ENCODE measurements at regions not wholly inside any gene's neighbourhood (a gene's known extent, or its start where the extent isn't known, plus 50 kb on each side); places are given as distances from the start of the nearest gene placed in this dataset.
"Not testable (repeated sequence)": the region's sequence is repeated elsewhere in the genome, so short reads cannot be mapped to it uniquely, and the experiment has no call there.

DNA sequence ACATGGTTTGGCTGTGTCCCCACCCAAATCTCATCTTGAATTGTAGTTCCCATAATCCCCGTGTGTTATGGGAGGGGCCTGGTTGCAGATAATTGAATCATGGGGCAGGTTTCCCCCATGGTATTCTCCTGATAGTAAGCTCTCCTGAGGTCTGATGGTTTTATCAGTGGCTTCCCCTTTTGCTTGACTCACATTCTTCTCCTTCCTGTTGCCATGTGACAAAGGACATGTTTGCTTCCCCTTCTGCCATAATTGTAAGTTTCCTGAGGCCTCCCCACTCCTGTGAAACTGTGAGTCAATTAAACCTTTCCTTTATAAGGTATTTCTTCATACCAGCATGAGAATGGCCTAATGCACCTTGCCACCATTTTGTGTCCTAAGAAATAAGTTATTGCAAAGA lies 415.0 kb downstream of the COL11A1 start:
- intact Hi-C loops (cut with DNase I) = loop anchor here in 1 of 2 donors (2.0 kb wide), 1 partner anchor 57 kb away; no protein-coding TSS in a partner anchor
- DNase-seq (ENCODE audit: low spot score) = no peak

DNA sequence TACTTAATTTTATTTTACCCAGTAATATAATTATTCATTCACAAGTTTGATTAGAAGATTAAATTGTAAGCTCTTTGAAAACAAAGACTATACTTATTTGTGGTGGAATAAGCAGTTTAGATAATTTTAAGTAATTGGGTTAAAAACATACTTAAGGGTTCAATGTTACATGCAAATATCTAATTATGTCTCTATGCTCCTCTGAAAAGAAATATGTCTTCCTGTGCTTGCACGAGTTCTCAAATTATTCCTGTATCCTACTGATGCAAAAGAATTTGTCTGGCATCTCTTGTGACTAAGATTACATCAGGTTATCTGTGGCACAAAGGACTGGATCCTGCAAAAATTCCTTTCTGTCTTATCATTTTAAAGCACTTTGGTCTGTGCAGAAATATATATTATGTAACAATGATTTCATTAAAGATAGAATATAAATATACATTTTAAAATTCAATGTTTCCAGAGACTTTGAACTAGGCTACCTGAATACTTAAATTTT lies 416.7 kb downstream of the COL11A1 start:
- intact Hi-C loops (cut with DNase I) = loop anchor here in 1 of 2 donors (2.0 kb wide), 1 partner anchor 55 kb away; no protein-coding TSS in a partner anchor
- no peak for DNase-seq (ENCODE audit: low spot score)

DNA sequence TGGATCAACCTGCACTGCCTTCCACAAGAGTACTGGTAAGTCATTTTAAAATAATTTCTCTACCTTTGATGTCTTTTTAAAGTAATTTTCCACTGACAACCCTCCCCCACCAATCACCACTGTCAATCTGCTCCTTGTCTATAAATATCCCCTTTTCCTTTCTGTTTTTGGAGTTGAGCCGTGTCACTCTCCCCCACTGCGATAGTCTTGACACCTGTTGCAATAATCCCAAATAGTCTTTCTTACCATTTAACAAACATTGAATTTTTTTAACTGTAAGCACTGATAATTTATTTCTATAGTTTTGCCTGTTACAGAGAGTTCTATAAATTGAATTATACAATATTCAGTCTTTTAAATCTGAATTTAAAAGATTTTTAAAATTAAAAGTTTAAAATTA lies 420.9 kb downstream of the COL11A1 start:
- intact Hi-C loops (cut with DNase I) = no loop called here
- DNase-seq (ENCODE audit: low spot score) = no peak

DNA sequence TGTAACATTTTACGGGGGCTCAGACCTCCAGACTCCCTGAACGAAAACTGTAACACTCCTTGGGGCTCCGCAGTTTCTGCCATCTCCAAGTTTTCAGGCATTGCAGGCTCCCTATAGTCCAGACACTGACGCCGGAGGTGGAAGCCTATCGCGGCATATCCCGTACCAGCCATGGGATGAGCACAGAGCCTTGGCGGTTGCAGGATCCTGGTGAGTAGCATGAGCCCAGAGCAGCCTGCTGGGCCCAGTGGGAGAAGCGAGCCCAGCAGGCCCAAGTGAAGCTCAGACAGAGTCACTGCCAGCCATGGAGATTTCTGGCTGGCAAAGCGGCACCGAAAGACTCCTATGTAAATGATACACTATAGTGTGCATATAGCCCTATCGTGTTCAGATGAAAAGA lies 446.8 kb downstream of the COL11A1 start:
- intact Hi-C loops (cut with DNase I) = no loop called here

DNA sequence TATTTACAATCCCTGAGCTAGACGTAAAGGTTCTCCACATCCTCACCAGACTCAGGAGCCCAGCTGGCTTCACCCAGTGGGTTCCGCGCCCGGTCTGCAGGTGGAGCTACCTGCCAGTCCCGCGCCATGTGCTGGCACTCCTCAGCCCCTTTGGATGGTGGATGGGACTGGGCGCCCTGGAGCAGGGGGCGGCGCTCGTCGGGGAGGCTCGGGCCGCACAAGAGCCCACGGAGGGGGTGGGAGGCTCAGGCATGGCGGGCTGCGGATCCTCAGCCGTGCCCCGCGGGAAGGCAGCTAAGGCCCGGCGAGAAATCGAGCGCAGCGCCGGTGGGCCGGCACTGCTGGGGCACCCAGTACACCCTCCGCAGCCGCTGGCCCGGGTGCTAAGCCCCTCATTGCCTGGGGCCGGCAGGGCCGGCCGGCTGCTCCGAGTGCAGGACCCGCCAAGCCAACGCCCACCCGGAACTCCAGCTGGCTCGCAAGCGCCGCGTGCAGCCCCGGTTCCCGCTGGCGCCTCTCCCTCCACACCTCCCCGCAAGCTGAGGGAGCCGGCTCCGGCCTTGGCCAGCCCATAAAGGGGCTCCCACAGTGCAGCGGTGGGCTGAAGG lies 448.3 kb downstream of the COL11A1 start:
- DNase-seq (ENCODE audit: low spot score) = peak; percentile 62
- intact Hi-C loops (cut with DNase I) = not testable (repeated sequence)

More for the DNA sequence above, 446.8 kb downstream of the COL11A1 start:
- no peak for DNase-seq (ENCODE audit: low spot score)

DNA sequence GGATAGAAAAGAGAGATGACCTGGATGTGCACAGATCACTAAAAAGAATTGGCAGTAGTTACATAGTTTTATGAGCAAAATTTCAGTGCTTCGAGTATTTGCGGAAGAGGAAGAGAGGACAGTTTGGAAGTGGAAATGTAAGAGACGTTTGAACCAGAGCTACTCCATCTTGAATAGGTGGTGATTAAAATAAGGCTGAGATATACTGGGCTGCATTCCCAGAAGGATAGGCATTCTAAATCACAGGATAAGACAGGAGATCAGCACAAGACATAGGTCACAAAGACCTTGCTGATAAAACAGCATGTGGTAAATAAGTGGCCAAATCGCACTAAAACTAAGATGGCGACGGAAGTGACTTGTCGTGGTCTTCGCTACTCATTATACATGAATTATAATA lies 453.3 kb downstream of the COL11A1 start:
- DNase-seq (ENCODE audit: low spot score) = no peak
- intact Hi-C loops (cut with DNase I) = no loop called here

DNA sequence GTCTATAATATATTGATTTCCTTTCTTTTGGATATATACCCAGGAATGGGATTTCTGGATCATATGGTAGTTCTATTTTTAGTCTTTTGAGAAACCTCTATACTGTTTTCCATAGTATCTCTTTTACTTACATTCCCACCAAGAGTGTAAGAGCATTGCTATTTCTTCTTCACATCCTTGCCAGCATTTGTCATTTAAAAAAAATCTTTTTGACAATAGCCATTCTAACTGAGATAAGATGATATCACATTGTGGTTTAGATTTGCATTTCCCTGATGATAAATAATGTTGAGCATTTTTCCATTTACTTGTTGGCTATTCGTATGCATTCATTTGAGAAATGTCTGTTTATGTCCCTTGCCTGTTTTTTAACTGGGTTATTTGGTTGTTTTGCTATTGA lies 467.4 kb downstream of the COL11A1 start:
- intact Hi-C loops (cut with DNase I) = no loop called here

DNA sequence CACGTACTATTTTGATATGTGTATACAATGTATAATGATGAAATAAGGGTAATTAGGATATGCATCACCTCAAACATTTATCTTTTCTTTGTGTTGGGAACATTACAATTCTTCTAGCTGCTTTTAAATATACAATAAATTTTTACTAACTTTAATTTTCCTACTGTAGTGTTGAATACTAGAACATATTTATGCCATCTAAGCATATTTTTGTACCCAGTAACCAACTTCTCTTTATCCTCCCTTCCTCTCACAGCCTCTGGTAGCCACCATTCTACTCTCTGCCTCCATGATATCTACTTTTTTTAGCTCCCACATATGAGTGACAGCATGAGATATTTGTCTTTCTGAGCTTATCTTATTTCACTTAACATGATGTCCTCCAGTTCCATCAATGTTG lies 468.0 kb downstream of the COL11A1 start:
- intact Hi-C loops (cut with DNase I) = no loop called here
- DNase-seq (ENCODE audit: low spot score) = no peak

More for the DNA sequence above, 467.4 kb downstream of the COL11A1 start:
- DNase-seq (ENCODE audit: low spot score) = no peak

DNA sequence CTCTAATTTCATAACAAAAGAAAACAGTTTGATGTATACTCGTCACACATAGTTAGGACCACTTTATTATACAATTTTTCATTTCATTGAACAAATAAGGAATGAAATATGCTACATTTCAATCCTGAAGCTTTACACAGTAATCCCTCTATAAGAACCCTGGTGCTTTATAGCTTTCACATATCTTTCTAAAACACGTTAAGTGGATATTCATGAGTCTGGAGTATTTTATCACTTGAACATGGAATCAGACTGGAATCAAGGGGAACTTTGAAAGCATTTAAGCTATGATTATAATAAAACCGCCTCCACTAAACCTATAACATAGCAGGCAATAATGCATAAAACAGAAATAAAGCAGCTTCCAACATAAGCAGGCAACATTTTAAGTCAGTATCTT lies 476.6 kb downstream of the COL11A1 start:
- no peak for DNase-seq (ENCODE audit: low spot score)
- intact Hi-C loops (cut with DNase I) = no loop called here

DNA sequence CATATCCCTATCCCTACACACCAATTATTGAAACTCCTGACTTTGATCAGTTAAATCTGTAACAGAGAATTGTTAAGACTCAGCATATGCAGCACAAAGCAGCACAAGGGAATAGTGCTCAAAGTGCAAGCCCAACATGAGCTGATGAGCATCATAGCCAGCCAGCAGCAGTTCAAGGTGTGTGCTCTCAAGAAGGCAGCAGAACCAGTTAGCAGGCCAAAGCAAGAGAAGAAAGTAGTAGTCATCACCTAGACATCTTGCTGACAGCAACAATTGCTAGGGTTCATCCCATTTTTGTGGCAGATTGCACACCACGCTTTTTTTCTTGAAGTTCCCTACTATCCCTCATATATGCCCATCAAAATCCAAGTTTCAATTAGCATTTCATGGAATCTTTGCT lies 478.3 kb downstream of the COL11A1 start:
- DNase-seq (ENCODE audit: low spot score) = no peak
- intact Hi-C loops (cut with DNase I) = no loop called here

DNA sequence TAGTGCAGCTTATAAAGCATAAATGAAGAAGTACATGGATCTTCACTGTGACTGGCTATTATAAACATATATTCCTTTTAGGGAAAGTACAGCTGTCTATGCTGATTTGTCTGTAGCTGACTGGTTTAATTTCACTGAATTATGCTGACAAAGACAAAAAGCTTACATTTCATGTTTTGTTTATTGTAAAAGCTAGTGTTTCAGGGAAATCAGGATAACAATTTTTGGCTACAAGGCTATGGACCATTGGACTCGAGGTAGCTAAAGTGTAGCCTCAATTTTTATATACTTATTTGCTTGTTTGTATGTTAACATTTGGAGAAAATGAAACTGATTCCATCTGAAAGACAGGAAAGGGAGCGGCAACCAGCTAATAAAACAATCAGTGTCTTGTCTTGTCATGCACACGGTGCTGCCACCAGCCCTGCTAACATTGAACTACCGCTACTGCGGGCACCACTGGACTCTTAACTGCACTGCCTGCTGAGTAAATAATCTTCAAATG lies 480.2 kb downstream of the COL11A1 start:
- intact Hi-C loops (cut with DNase I) = no loop called here
- no peak for DNase-seq (ENCODE audit: low spot score)

DNA sequence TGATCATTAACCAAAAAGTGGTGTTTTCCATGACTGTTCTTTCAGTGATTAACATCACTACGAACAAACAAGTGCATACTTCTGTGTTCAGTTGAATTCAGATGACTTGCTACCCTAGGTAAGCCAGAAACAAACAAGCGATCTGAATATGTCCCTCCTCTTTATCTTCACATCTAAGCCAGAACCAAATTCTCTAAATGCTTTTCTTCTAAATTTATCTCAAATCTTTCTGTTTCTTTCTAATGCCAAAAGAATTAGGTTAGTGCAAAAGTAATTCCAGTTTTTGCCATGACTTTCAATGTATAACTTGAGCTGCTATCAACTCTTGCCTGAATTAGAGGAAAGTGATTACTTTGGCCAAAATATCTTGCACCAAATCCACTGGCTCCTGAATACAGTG lies 481.2 kb downstream of the COL11A1 start:
- no peak for DNase-seq (ENCODE audit: low spot score)
- intact Hi-C loops (cut with DNase I) = no loop called here

DNA sequence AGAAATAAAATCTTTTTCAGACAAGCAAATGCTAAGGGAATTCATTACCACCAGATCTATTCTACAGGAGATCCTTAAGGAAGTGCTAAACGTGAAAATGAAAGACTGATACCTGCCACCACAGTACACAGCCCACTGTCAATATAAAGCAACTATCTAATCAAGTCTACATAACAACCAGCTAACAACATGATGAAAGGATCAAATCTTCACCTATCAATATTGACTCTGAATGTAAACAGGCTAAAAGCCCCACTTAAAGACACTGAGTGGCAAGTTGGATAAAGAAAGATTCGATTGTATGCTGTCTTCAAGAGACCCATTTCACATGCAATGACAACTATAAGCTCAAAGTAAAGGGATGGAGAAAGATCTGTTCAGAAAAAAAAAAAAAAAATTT lies 492.4 kb downstream of the COL11A1 start:
- DNase-seq (ENCODE audit: low spot score) = no peak
- intact Hi-C loops (cut with DNase I) = no loop called here

DNA sequence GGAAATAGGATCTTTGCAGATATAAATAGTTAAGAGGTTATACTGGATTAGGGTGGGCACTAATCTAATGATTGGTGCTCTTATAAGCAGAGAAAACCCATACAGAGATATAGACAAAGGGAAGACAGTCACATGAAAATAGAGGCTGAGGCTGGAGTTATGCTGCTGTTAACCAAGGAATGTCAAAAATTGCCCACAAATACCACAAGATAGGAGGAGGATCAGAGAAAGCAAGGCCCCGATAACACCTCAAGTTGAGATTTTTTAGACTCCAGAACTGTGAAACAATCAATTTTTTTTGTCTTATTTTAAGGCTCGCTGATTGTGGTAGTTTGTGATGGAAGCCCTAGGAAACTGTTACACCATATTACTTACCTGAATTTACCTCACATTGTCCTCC lies 513.2 kb downstream of the COL11A1 start:
- no peak for DNase-seq (ENCODE audit: low spot score)
- intact Hi-C loops (cut with DNase I) = no loop called here

DNA sequence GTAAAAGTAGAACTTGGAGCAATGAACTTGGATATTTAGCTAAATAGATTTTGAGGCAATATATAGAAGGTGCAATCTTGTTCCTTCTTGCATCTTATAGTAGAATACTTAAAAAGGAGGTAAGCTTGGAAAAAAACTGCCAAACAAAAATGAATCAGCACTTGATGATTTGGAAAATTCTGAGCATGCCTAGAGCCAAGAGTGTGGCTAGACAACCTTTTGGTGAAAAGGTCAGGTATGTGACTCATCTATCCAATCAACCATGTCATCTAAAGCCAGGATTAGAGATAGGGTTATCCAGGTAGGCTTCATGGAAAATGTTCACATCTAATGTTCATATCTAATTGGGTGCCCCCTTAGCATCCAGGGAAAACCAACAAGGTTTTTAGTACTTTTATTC lies 515.0 kb downstream of the COL11A1 start:
- intact Hi-C loops (cut with DNase I) = no loop called here
- DNase-seq (ENCODE audit: low spot score) = no peak

DNA sequence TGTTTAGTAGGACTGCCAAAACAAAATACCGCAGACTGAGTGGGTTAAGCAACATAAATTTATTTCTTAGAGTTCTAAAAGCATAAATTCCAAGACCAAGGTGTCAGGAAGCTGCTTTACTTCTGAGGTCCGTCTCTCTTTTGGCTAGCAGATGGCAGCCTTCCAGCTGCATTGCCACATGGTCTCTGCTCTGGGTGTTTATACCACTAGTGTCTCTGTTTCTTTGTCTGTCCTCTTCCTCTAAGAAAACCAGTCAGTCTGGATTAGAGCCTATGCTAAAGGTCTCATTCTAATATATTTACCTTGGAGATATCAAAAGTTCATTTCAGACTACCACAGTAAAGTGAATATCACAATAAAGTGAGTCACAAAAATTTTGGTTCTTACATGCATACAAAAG lies 519.8 kb downstream of the COL11A1 start:
- no peak for DNase-seq (ENCODE audit: low spot score)
- intact Hi-C loops (cut with DNase I) = no loop called here

DNA sequence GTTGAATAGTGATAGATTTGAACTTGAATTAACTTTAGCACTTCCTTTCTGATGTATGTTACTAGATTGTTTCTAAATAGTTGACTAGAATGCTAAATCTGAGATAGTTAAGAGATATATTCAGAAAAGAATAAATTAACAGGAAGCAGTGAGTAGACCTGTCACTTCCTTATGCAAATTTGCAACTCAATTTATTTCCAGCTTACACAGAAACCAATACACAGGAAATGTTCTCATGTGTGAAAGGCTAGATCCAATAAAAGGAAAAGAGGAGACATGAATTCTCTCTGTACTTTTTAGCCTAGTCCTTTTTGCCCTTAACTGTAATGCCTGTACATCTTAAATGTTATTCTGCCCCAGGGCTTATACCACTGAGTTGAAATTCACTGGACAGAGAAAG lies 522.3 kb downstream of the COL11A1 start:
- intact Hi-C loops (cut with DNase I) = no loop called here
- no peak for DNase-seq (ENCODE audit: low spot score)

DNA sequence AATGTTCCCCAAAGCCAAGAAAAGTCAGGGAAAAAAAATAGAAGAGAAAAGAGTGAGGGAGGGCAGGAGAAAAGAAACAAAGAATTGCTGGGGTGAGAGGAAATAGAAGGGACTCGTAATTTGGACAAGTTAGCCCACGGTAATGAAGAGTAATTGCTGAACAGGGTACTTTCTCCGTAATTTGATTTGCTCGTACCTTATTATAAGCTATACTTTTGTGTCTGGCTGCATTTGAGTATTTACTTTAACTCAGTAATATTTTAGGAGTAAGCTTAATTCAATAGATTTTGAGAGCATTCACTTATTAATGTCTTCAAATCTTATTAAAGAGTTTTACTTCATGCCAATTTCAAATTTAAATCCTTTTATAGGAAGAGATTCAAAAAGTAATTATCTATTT lies 527.5 kb downstream of the COL11A1 start:
- intact Hi-C loops (cut with DNase I) = no loop called here
- DNase-seq (ENCODE audit: low spot score) = no peak

DNA sequence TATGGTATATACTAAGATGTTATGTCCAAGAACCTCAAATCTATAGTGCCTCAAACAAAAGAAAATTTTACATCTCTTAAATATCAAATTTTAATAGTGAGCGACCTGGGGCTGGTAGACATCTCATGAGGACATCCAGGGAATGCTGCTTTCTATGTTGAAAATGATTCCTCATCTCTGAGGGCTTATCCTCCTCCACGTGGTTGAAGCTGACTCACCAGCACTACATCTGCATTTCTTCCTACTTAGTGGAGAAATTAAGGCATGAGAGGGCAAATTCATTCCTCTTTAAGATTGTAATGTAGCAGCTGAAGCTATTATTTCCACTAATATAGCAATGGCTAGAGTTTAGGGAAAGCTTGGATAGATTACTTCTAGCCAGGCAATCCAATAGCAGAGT lies 529.5 kb downstream of the COL11A1 start:
- DNase-seq (ENCODE audit: low spot score) = no peak
- intact Hi-C loops (cut with DNase I) = no loop called here

DNA sequence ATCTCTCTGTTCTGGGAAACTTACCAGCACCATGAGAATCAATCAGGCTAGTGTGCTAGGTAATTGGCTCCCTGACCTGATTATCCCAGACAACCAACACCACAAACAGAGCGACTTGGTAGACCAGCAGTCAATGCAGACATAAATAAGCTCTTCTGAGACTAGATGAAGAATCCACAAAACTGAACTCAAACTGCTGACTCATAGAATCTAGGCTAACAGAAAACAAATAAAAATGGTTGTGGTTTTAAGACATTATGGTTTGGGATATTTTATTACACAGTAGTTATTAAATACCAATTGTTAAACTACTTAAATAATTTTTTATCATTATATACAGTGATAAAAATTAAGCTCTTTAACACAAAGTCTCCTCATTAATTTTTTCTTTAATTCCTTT lies 535.7 kb downstream of the COL11A1 start:
- intact Hi-C loops (cut with DNase I) = no loop called here
- DNase-seq (ENCODE audit: low spot score) = no peak

DNA sequence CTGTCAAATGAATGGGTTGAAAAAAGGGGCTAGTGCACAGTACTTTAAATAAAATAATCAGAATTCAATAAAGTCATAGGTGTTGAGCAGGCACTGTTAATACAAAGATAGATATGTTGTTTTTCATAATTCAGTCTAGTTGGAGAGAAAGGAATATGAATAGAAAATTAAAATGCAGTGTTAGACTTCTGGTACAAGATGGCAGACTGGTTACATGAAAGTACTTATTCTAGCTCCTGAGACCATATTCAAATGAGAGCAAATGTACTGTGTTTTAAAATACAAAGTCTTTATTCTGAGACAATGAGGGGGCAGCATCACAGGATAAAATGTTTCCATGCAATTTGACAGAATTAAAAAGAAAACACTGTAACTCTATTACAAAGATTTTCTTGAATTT lies 542.1 kb downstream of the COL11A1 start:
- no peak for DNase-seq (ENCODE audit: low spot score)
- intact Hi-C loops (cut with DNase I) = no loop called here

DNA sequence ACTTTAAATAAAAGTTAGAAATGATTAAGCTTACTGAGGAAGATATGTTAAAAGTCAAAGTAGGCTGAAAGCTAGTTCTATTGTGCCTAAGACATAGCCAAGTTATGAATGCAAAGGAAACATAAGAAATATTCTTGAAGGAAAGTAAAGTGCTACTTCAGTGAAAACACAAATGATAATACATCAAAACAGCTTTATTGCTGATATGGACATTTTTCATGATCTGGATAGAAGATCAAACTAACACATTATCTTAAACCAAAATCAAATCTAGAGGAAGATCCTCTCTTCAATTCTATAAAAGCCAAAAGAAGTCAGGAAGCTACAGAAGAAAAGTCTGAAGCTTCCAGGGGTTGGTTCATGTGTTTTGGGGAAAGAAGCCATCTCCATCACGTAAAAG lies 545.9 kb downstream of the COL11A1 start:
- intact Hi-C loops (cut with DNase I) = no loop called here
- no peak for DNase-seq (ENCODE audit: low spot score)
